Stimulated activated CD4-positive, alpha-beta T cell treated with anti-CD3 and anti-CD28 coated beads, TNF-alpha, amount 100 ng/mL, for 24 hours (primary cell): ENCODE measurements at regions not wholly inside any gene's neighbourhood (a gene's known extent, or its start where the extent isn't known, plus 50 kb on each side); places are given as distances from the start of the nearest gene placed in this dataset.
"Not testable (repeated sequence)": the region's sequence is repeated elsewhere in the genome, so short reads cannot be mapped to it uniquely, and the experiment has no call there.

Source experiments
- DNase-seq, 3 experiments: peaks; one replicate each; pipeline ENCODE4 v3.0.0-alpha.2; 2020; ENCODE audit warnings: low read depth in 3 of 3

DNA sequence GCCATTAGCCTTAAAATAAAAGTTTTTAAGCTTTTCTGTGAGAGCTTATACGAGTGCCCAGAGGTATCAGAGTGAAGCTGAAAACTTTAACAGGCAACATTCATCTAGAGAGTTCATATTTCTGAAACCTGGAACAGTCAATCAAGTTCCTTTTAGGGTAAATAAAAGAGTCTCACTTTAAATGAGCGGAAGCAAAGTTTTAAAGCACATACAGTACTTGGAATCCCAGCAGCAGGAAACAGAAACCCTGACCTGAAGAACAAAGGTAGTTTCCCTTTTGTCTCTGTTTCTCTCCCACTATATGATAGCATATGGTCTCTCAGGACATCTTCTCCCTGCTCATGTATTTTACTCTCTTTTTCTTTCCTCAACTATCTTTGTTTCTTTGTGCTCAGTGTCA, 153.0 kb downstream of the ASB9 start:
- no peak for DNase-seq

- DNase-seq = no peak
Observed at GRCh38 chrX:15114743-15115566, 154.9 kb downstream of the ASB9 start.

DNA sequence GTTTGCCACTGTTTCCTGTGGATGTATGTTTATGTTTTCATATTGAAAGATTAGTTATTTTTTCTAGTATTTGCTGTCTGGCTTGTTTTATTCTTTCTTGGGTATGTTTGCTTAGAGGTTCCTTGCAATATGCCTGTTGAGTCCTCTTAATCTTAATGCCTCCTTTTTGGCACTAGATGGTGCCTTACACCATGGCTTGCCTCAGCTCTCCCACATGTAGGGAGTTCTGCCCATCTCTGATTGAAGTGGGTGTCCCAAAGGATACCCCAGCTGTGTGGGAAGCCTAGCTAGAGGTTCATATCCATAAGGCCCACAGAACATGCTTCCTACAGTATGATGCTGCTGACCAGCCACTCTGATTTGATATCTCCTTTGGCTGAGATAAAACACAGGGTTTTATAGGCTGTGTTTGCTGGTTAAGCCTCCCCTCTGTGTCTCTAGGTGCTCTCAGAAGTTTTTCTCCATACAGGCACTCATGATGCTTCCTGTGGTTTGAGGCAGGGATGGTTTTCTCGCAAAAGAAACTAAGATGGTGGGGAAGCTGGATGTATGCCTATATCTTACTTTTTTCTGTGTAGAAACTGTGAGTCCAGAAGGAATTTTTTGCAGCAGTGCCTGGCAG, 162.4 kb downstream of the ASB9 start:
- no peak for DNase-seq

DNA sequence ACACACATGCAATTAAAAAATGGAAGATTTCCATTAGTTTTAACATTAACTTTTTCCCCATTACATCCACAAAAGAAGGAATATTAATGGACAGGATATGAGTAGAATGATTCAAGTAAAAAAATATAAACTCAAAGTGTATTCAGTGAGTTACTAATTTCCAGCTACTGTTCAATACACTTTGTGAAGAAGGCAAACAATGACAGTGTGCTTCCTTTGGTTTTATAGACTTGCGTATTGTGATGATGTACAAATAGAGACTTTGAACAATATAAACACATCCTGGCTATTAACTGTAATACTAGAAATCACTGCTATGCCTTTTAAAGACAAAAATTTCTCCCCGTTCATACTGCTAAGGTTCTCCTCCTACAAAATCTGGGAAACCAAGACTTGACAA, 171.4 kb downstream of the ASB9 start:
- no peak for DNase-seq

- no peak for DNase-seq
Observed at GRCh38 chrX:15087747-15088146, 182.1 kb downstream of the ASB9 start.

- no peak for DNase-seq
Observed at GRCh38 chrX:15073313-15073712, 196.6 kb downstream of the ASB9 start.

DNA sequence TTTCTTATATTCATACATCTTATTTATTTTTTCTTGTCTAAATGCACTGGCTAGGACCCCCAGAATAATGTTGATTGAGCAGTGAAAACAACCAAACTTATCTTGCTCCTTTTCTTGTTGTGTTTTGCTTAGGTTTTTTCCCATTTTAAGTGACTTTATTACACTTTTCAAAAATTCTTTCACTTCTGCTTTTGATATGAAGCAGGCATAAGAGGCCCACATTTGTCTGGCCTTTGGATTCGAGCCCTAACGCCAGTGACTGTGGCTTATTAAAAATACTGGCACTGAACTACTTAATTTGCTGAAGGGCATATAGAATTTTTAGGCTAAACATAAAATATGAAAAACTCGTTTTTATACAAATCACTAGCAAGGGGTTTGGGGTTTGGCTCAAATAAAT, 197.0 kb downstream of the ASB9 start:
- DNase-seq = no peak

DNA sequence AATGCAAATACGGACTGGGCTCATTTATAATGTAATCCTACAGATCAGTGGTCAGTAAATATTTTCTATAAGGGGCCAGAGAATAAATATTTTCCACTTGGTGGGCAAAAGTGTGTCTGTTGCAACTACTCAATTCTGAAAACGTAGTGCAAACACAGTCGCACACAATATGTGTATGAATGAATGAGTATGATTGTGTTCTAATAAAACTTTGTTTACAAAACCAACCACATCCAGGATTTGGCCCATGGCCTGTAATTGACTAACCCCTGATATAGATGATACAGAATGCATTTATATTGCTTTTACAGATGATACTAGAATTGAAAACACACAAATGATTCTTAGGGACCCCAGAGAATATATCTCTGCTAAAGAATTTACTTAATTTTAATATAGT, 197.6 kb downstream of the ASB9 start:
- DNase-seq = no peak

DNA sequence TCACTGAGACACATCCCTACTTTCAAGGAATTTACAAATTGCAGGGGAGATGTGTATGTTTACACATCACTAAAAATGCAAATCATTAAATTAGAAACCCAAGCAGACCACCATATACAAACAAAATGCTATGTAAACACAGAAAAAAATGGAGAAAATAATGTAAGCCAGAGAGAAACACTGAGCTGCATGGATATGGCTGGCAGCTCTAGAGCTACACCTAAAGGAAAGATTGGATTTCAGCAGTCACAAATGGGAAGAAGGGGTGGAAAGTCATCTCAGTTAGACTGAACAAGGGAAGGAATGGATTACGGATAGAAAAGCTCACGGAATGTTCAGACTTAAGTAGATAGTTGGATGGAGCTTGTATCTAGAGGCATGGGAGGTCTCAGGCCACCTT, 186.3 kb downstream of the MOSPD2 start:
- DNase-seq = no peak

- DNase-seq = no peak
Observed at GRCh38 chrX:15056044-15056443, 182.8 kb downstream of the MOSPD2 start.

DNA sequence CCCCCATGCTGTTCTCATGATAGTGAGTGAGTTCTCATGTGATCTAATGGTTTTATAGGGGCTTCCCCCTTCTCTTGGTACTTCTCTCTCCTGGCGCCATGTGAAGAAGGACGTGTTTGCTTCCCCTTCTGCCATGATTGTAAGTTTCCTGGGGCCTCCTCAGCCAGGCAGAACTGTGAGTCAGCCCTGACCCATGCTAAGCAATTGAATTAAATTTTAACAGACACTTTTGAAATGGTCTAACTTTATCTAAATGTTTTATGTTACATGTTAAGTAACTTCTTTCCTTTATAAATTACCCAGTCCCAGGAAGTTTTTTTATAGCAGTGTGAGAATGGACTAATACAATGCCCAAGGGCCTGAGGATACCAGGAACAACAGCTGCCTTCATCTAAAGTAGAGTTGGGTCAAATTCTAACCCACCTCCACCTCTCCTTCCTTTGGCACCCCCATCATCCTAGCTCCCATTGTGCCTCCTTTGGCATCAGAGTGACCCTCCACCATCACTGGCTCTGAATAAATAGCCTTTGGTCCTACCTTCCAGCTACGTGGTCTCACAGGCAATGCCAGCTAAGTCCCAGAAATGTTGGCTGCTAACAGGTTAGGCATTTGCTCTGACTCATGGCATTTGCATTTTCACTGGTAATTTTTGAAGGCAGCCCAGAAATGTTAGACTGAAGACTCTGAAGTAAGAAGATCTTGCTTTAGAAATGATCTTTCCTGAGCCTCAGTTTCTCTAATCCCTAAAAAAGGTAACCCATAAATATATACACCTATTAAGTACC, 182.1 kb downstream of the MOSPD2 start:
- no peak for DNase-seq

- DNase-seq = no peak
Observed at GRCh38 chrX:15050395-15050794, 177.2 kb downstream of the MOSPD2 start.

DNA sequence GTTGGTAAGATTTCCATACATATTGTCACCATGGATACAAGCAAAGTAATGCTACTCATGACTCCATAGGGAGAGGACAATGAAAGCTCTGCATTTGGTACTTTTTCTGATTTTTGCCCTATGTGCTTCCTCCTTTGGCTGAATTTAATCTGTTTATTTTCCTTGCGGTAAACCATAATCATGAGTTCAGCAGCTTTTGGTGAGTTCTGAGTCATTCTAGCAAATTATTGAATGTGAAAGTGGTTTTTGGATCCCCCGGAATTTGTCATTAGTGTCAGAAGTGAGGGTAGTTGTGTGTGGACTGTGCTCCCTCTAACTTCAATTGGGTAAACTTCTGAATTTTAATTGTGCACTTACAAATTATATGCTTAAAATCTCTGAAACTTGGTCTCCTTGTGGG, 170.3 kb downstream of the MOSPD2 start:
- DNase-seq = no peak

GRCh38 chrX:15033917-15034316, 160.7 kb downstream of the MOSPD2 start:
- DNase-seq = no peak

DNA sequence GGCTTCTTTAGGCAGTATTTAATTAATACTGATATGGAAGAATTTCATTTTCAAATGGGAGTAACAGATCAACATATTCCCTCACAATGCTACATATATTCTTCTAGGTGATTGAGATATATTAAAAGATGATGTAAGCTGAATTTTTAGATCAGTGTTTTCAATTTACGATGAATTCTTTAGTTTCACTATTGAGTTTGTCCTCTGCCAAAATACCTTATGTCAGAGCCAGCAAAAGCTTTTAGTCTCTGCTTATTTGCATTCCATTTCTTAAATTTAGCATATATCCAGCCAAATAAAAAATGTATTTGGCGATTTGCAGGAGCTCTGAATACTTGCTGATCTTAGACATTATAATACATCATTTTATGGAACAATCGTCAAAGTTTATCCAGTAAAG, 144.3 kb downstream of the MOSPD2 start:
- no peak for DNase-seq

GRCh38 chrX:15016051-15016450, 142.8 kb downstream of the MOSPD2 start:
- no peak for DNase-seq

DNA sequence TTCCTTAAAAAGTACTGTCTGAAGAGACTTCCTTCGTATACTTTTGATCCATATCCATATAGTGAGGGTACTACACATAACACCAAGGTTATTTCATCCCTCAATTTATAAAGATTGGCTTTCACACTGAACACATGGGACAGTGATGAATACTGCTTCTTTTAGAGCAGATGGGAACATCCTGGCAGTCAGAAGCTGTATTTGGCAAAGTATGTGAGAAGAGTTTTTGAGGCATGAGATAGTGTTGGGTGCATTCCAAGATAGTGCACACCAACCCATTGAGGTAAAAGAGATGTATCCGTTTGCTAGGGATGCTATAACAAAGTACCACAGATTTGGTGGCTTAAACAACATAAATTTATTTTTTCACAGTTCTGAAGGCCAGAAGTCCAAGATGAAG, 141.1 kb downstream of the MOSPD2 start:
- no peak for DNase-seq

DNA sequence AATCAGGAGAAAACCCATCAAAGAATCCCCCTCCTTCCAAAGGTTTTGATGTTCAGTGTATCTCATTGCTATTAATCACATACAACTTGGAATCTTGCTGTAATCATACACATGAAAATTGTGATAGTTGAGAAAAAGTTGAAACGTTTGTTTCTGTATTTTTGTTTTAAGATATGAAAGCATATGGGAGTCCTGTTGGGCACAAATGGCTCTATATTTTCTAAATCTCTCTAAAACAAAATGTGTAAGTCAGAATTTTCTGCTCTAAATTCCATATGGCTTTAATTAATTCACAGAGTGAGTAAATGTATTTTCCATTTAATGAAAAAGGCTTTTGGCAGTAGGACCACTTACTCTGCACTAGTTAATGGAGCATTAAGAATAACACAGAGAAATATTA, 140.2 kb downstream of the MOSPD2 start:
- DNase-seq = no peak

DNA sequence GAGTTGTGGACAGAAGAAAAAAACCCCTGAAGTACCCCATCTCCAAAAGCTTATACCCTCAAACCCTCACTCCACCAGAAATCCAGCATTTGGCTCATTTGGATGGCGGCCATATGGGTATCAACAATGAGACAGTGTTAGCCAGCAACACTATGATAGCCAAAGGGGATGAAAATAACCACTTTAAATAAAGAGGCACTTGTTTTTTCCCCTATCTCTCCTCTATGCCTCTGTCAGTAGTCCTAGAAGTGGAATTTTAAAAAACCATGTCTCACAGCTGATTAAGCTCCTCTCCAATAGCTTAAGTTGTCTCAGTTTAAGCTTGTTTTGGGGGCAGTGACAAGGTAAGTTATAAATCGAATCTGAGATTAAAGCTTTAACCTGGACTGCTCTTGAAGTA, 124.0 kb downstream of the MOSPD2 start:
- no peak for DNase-seq

DNA sequence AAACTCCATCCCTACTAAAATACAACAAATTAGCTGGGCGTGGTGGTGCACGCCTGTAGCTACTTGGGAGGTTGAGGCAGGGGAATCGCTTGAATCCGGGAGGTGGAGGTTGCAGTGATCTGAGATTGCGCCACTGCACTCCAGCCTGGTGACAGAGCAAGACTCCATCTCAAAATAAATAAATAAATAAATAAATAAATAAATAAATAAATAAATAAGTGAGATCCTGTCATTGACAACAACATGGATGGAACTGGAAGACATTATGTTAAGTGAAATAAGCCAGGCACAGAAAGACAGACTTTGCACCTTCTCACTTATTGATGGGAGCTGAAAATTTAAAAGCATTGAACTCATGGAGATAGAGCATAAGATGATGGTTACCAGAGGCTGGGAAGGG, 111.2 kb downstream of the MOSPD2 start:
- not testable (repeated sequence) for DNase-seq
